T1000 (cell line): ENCODE measurements at regions not wholly inside any gene's neighbourhood (a gene's known extent, or its start where the extent isn't known, plus 50 kb on each side); places are given as distances from the start of the nearest gene placed in this dataset.

Experiments
- DNase-seq: peaks from one replicate; lab custom pipeline; 2025; ENCODE audit warnings: mixed read lengths; lab: John Stamatoyannopoulos, UW

DNA sequence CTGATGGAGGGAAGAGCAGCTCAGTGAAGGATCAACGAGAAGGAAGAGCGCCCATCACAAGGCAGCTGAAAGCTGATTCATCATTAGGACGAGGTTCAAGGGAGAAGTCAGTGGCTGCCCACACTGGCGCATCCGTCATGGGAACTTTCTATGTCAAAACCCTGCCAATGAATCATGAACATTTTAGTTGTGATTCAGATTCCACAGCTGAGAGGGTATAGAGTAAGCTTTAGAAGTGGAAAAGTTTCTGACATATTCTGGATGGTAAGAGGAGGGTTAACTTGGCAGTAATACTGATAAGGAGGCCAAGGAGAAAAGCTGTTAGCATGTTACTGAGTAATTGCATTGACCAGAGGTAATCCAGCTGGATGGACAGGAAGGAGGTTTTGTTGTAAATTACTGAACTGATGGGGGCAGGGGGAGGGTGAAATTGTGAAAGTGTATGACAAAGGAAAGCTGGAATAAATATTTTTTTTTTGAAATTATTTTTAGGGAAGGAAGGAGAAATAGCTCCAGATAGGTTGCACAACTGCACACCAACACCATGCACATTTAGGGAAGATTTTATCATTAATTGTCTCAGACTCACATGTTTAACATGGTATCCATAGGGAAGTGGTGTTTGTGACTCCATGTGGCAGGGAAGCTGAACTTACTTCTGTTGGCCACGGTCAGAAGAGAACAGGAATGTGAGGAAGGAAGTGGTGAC is 78.3 kb upstream of the NRP1 start:
- DNase-seq: no peak

DNA sequence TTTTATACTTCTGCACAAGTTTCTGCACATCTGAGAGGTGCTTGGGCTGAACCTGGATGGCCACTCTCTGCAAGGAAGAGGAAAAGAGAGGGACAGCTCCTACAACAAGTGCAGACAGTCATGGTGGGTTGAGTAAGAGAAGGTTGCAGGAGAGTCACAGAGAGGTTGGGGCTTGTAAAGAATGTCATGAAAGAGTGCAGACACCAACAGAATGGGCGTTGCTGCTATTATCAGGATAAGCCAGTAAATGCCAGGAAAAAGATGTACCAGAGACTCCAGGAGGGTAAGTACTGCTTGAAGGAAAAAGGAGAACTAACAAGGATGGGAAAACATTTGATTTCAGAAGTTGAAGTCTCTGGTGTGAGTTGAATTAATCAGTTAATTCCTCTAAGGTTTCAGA is 77.8 kb upstream of the NRP1 start:
- no peak for DNase-seq

DNA sequence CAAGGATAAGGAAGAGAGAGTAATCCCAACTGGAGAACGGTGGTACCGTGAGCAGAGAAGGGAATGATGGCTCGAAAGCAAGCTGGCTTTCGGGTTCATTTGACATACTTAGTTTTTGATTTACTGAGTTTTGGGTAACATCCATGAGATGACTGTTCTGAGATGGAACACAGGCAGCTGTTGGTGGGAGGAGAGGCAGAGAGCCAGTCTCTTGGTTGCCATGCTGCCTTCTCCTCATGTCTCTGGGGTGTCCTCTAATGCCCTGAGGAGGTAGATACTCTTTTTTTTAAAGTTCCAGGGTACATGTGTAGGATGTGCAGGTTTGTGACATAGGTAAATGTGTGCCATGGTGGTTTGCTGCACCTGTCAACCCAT is 76.4 kb upstream of the NRP1 start:
- DNase-seq: no peak

DNA sequence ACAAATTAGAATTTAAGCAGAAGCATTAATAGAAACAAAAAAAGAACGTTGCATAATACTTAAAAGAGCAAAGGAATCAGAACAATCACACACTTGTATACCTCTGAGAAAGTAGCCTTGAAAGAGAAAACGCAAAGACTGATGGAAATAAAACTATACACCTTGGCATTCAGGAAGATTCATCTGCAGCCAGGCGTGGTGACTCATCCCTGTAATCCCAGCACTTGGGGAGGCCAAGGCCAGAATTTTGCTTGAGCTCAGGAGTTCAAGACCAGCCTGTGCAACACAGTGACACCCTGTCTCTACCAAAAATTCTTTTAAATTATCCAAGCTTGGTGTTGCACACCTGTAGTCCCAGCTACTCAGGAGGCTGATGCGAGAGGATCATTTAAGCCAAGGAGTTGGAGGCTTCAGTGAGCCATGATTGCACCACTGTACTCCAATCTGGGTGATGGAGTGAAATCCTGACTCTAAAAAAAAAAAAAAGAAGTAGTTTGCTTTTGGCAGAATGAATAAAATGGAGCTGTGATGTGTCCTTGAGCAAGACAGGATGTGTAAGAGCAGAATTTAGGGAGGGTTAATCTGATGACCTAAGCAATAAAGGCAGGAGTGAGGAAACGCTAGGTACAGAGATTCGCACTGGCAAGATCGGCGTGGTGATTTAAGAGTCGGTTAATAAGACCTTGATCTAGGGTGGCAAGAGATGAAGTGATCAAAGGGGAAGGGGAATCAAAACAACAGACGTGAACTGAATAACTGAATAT is 75.8 kb upstream of the NRP1 start:
- no peak for DNase-seq

DNA sequence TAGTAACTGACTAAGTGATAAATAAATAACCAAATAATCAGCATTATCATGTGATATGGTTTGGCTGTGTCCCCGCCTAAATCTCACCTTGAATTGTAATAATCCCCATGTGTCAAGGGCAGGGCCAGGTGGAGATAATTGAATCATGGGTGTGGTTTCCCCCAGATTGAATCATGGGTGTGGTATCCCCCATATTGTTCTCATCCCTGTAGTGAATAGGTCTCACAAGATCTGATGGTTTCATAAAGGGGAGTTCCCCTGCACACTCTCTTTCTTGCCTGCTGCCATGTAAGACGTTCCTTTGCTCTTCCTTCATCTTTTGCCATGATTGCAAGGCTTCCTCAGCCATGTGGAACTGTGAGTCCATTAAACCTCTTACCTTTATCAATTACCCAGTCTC is 72.1 kb upstream of the NRP1 start:
- DNase-seq: no peak

DNA sequence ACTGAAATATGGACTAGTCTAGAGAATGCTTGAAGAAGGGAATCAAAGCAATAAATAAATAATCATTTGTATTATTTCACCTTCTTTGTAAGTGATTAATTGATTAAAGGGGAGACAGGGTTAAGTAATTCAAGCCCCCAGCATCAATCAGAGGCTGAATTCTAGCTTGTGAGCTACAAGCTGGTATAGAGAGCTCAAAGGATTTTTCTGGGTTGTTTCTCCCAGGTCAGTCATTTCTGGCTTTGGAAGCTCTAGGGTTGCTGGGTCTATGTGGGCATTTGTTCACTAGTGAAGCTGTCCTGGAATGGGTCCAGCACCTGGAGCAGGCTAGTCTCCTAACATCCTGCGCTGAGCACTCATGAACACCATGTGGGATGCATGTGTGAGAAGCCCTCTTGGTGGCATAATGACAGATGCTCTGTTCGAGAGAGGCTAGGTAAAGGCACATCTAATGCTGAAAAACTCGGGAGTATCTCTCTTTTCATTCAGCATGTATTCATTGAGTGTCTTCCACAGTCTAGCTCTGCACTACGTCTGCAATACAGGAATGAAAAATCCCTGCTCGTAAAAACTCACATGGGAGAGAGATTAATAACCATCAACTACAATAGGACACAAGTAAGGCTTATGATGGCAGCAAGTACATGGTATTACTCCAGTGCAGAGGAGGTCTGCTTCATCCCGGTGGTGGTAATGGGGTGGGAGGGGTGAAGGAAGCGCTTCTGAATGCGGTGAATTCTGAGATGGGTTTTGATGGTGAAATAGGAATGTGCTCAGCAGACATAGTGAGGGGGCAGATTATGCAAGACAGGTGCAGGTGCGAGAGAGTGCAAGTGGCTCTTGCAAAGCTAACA is 68.0 kb upstream of the NRP1 start:
- DNase-seq: no peak

DNA sequence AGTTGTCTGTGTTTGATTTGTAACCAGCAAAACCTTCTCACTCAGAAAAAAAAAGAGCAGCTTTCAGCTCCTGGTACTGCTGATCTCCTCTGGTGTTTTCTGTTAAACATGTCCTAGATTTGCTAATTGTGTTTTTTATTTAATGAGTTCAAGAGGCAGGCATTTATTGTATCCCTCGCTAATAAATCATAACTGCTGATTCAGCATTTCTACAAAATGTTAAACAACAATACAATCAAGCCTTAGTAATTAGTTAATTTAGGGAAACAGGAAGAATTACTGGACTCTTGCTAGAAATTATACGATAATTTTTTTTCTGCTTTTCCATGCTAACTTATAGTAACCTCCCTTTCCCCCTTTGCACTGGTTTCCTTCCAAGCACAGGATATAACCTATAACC is 66.8 kb upstream of the NRP1 start:
- no peak for DNase-seq

DNA sequence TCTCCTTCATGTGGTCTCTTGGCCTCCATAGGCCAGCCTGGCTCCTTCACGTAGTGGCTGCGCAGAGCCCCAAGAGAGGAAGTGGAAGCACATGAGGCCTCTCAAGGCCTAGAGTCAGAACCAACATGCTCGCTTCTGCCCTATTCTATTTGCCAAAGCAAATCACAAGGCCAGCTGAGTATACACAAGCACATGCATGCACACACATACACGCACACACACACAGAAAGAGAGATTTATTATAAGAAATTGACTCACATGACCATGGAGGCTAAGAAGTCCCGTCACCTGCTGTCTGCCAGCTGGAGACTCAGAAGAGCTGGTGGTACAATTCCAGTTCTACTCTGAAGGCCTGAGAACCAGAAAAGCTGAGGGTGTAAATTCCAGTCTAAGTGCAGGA is 64.3 kb upstream of the NRP1 start:
- DNase-seq: no peak

DNA sequence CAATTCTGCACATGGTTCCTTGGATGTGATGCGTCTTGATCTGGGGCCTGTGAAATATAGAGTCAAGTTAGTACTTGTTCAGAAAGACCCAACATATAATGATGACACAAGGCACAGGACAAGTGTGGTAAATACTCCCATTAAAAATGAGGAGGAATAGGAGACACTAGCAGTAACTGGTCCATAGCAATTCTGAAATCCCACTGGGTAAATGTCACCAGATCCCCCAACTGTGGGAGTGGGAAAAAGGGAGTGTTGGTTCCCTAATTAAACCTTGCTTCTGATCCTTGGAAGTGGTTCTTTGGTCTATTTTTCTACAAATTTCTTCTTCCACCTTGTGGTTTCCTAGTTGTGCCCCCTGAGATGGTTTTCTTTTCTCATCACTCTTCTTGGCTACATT is 62.5 kb upstream of the NRP1 start:
- no peak for DNase-seq

DNA sequence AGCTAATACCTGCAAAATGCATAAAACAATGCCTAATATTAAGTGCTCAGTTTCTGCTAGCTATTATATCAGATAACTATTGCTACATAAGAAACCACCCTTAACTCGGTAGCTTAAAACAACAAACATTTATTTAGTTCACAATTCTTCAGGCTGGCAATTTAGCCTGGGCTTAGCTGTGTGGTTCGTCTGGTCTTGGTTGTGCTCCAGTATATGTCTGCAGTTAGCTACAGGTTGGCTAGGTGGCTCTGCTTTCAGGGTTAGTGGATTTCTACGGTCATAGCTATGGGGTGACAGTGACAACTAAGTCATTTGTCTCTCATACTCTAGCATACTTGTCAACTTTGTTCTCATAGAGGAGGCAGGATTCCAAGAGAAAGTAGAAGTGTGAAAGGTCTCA is 61.8 kb upstream of the NRP1 start:
- DNase-seq: no peak

DNA sequence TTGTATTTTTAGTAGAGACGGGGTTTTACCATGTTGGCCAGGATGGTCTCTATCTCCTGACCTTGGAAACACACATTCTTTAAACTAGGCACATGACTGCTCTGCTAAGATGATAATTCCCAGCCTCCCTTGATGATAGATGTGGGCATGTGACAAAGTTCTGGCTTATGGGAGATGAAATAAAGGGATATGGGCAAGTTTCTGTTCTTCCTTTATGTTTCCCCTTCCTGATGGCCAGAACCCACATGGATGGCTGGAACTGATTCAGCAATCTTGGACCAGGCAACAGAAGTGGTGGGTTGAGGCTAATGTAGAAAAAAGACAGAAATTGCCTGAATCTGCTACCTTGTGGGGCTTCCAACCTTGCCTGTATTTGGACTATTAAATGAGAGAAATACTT is 60.7 kb upstream of the NRP1 start:
- DNase-seq: no peak

DNA sequence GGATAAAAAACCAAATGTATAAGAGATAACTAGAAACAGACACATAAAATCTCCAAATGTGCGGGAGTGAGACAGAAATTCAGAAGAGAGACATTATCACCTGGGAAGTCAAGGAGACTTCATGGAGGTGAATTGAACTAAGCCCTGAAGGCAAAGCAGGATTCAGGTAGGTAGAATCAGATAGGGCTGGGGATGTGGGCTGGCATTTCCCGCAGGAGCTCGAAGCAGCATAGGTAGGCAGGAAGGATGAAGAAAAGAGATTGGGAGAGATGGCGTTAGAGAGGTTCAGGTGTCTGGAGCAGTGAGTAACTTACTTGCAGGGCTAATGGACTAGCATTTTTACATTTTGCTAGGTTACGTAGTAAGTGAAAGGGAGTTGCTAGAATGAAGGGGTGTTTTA is 58.2 kb upstream of the NRP1 start:
- DNase-seq: no peak

DNA sequence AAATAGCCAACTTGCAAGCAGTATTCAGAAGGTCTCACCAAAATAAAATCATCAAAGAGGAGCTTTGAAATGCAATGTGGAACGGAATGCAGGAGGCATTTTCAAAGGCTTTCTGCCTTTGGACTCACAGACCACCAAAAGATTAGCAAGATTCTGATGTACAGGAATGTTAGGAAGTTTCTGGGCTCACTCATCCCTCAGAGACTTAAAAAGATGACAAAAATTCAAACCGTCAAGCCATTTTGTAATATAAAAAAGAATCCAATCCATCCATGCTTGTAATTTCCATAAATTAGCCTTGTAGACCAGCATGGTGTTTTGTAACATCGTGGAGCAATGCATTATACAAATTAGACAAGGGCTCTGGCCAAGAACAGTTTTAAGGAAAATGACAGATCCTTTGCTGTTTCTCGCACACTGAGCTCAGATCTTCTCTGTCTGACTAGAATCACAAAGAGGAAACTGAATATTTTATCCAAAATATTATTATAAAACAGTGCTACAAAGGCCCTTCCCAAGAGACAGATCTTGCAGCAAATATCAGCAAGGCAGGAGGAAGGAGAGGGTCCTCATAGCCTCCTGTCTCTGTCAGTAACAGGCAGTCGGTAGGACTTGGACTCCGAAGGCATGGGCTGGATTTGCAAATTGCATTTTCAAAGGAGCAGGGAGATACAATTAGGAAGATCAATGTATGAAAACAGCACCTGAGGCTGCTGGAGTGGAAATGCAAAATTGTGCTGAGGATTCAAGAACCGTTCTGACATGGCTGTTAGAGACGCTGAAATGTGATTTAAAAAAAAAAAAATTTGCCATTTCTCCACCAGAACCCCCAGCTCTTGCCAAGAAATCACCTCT is 57.4 kb upstream of the NRP1 start:
- no peak for DNase-seq

DNA sequence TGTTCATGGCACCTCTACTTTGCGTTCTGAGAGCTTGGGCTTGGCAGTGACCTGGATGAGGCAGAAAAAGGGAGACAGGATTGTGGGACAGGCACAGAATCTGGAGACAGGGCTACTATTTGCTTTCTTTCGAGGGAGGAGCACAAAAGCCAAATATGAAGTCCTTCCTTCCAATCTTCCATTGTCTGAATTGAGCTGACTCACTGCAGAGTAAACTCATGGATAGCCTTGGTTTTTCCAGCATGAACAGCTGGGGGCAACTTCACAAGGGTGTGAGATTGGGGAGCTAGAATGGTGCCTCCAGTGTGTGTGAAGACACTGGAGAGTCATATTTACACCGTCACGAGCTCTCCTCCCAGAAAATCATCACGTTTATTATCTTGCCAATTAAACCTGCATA is 55.6 kb upstream of the NRP1 start:
- no peak for DNase-seq

DNA sequence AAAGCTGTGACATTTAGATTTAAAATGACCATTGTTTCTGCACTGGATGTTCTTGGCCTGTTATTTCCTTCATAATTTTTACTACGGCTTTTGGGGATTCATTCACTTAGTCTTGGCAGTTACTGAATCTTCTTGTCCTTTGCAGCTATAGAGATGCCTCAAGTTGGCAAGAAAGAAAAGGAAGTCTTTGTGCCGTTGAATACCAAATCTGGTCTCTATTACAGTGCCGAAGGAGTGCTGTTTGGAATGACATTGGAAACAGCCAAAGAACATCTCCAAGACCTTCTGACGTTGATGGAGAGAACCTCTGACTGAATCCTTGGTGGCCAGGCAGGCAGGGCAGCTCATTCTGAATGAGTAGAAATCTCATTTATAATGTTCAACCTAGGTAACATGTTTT is 54.3 kb upstream of the NRP1 start:
- no peak for DNase-seq

DNA sequence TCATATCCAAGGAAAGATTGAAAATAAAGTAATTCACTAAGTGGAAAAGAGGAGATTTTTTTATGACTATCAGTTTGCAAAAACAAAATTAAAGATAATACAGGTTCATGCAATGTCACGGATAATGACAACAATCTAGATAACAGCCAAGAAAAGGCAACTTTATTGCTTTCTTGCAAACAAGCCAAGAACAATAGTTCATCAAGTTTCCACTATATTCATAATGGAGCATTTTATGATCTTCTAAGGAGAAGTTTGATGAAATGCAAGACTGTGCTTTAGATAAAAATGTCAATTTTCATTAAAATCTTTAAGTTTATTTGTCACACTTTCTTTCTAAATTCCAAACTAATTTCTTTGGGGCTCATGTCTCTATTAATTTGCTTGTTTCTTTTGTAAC is 53.9 kb upstream of the NRP1 start:
- no peak for DNase-seq

DNA sequence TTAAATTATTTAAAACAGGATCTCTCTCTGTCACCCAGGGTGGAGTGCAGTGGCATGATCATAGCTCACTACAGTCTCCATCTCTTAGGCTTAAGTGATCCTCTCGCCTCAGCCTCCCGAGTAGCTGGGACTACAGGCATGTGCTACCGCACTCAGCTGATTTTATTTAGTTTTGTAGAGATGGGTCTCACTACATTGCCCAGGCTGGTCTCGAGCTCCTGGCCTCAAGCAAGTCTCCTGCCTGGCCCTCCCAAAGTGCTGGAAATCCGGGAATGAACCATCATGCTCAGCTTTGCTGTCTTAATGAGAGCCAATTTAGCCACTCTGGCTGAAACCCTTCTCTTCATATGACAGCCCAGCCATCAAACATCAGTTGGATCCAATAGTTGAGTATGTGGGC is 53.3 kb upstream of the NRP1 start:
- DNase-seq: no peak

DNA sequence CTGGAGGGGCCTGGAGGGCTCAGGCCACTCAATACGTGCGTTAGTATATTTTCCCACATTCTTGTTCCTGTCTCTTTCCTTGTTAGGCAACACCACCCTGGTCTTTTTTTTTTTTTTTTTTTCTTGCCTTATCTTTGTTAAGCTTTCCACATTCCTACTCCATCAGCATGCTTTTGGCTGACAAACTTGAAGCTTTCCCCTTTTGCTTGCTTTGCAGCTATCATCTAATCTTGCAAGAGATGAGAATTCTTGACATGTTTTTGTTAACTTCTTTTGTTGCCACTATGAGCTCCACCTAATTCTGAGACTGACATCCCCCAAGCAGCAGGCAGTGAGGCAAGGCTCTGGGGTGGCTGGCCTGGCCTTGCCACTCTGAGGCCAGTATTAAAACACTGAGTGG is 52.5 kb upstream of the NRP1 start:
- no peak for DNase-seq

DNA sequence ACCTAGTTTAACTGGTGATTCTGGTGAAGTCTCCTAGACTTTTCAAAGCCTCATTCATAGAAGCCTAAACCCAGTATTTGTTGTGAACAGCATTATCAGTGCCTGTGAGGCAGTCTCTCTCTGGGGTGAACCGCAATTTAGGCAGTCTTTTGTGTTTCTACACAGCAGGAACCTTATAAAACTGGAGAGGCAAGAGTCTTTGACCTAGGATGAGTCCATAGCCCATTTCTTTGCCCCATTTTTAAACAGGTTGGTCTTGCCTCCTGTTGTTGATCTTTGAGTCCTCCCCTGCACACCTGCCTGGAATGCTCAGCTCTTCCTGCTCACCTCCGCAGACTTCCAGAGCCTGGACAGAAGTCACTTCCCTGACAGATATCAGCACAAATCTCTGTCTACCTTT is 51.2 kb upstream of the NRP1 start:
- no peak for DNase-seq

DNA sequence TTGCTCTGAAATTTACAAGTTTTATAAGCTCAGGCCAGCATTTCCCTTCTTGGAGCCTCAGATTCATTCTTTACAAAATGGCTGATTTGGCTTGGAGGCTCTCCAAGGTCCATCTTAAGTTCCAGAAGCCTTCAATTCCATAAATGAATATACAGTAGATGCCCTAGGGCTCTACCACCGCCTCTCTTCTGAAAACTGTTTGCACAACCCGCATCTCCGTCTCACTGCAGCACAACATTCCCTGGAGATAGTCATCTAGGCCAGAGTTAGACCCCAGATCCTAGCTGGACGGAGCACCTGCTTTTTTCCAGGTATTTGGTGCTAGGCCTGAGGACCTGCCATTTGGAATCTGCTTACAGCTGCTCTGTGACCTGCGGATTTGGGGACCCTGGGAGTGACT is 50.5 kb upstream of the NRP1 start:
- no peak for DNase-seq
